ENCODE measurements at regions not wholly inside any gene's neighbourhood (a gene's known extent, or its start where the extent isn't known, plus 50 kb on each side); places are given as distances from the start of the nearest gene placed in this dataset.

- no peak for TF ChIP-seq CTCF (IDR thresholded peaks at IDR 0.05)
- no peak for TF ChIP-seq POLR2AphosphoS5 (IDR thresholded peaks at IDR 0.05)
- TF ChIP-seq POLR2A (IDR thresholded peaks at IDR 0.05; ENCODE audit: low read depth), result no peak
- no peak for TF ChIP-seq EP300 (IDR thresholded peaks at IDR 0.05)
Observed at GRCh38 chr4:13766761-13767540, 139.4 kb upstream of the BOD1L1 start.

All from esophagus muscularis mucosa (tissue), 4 donors.